Heart right ventricle (tissue), 16 donors: ENCODE measurements at regions not wholly inside any gene's neighbourhood (a gene's known extent, or its start where the extent isn't known, plus 50 kb on each side); places are given as distances from the start of the nearest gene placed in this dataset.

Experiments used
- ATAC-seq, 8 donors: fragments of 200-7000 bp; cut with Tn5 transposase; one replicate each; pipeline ENCODE4 v1.9.1; 2020; ENCODE audit warnings: mild to moderate bottlenecking in 8 of 8, moderate library complexity in 8 of 8, moderate number of reproducible peaks in 1 of 8
- DNase-seq, 2 donors: peaks; one replicate each; pipeline ENCODE4 v3.0.0-alpha.2; 2020
- H3K27ac ChIP-seq, 10 donors: fragments of 200-600 bp; sonication (generic) in 2 of 10; one replicate each; pipeline versions ENCODE4 v1.5.0 to v1.8.0; 2020 to 2022; ENCODE audit warnings: mild to moderate bottlenecking in 3 of 10
- H3K27me3 ChIP-seq, 7 donors: fragments of 200-600 bp; one replicate each; pipeline ENCODE4 v1.8.0; 2021 to 2022; ENCODE audit warnings: mild to moderate bottlenecking in 2 of 7
- H3K36me3 ChIP-seq, 9 donors: fragments of 200-600 bp; sonication (generic) in 1 of 9; one replicate each; pipeline versions ENCODE4 v1.5.0 to v1.8.0; 2020 to 2022; ENCODE audit warnings: mild to moderate bottlenecking in 2 of 9
- H3K4me1 ChIP-seq, 9 donors: fragments of 200-600 bp; sonication (generic) in 1 of 9; one replicate each; pipeline versions ENCODE4 v1.5.0 to v1.8.0; 2020 to 2022; ENCODE audit warnings: mild to moderate bottlenecking in 4 of 9
- H3K4me3 ChIP-seq, 10 donors: fragments of 200-600 bp; sonication (generic) in 2 of 10; one replicate each; pipeline versions ENCODE4 v1.5.0 to v1.8.0; 2020 to 2022; ENCODE audit warnings: mild to moderate bottlenecking in 7 of 10, moderate library complexity in 2 of 10
- H3K9me3 ChIP-seq, 11 donors: fragments of 200-600 bp in 10 of 11; sonication (generic) in 2 of 11; one replicate each; pipeline versions ENCODE4 v1.5.0 to v1.8.0; 2013 to 2022; ENCODE audit warnings: mild to moderate bottlenecking in 2 of 11, control low read depth in 1 of 11, moderate library complexity in 1 of 11
- CTCF ChIP-seq, 9 donors: fragments of 200-600 bp; sonication (generic) in 2 of 9; IDR thresholded peaks; one replicate each; pipeline versions ENCODE4 v1.5.0 to v1.8.0; 2021 to 2022; ENCODE audit warnings: antibody characterized with exemption in 9 of 9, mild to moderate bottlenecking in 5 of 9, moderate library complexity in 1 of 9
- WGBS, 2 donors: extraction: QIAGEN DNeasy Blood & Tissue Kit; methylation state at CpG; one replicate each; pipeline ENCODE4 v1.1.7; 2013; ENCODE audit warnings: inconsistent platforms in 1 of 2; 5-methylcytosine and 5-hydroxymethylcytosine counted together
- intact Hi-C, 10 donors: fragments of 100-400 bp; cut with DNase I; formaldehyde crosslinking; loops; one replicate each; pipeline versions ENCODE4 v1.11.1 to v1.14.2; 2022
- donor health status: Arrhythmogenic right ventricular cardiomyopathy.
- donor health status: ischemic (EF 13 %, LVEDD 7.1; RV severe dilation, severe dysfunction).
- donor health status: healthy with polysubstance abuse.
- donor health status: DM: no; HTN: yes; CAD: no.
- donor health status: DM: no; HTN: no; CAD: no.
- donor health status: ischemic (EF 25% LVEDD 6.9; RV normal size, moderate dysfunction).
- donor health status: ischemic (EF 25% LVEDD 5.7; RV mildly dilated, moderate dysfunction).
- donor health status: healthy.
- donor health status: DM: yes; HTN: yes; CAD: no.
- donor health status: Ischemic cardiomyopathy.
- donor health status: ischemic (EF 35%, LVEDD 5.7; RV mildly dilated, moderate dysfunction).
- donor health status: nonischemic (EF 11% LVEDD 7.7; RV severe dilation, severe dysfunction).
- donor health status: DM: yes; HTN: yes; CAD: no.
- donor health status: PGD.
- donor health status: ischemic (EF 29% LVEDD 5.4; RV normal size, mild dysfunction).
- donor health status: nonischemic (EF 23%, LVEDD 6.1; RV moderate dilation, normal function).

DNA sequence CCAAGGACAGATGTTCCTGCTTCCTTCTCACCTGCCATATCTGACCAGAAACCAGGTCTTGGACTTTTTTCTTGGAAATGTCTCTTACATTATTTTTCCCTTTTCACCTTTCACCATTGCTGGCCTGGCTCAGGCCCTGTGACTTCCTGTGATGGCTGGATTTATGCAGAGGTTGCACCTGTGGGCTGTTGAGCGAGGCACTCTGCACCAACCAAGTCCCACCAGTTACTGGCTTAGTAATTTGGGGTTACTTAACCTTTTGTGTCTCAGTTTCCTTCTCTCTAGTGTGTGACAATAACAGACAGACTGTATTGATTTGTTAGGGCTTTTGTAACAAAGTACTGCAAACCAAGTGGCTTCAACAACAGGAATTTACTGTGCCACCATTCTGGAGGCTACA, 110.0 kb downstream of the INSIG2 start:
- 86 to 93% methylated on average over 1 of the region's 1 CpG for WGBS, 2 donors
- Histone ChIP-seq H3K9me3 (no peaks in the 10 kb centered on the region), H3K36me3 (no peaks in the 10 kb centered on the region), H3K27ac (no peak overlapping the region), H3K4me3 (no peak overlapping the region), H3K4me1 (no peaks in the 10 kb centered on the region), H3K27me3 (peaks cover 0 to 23% (median 14%) of the 10 kb centered on the region in 7 donors)
- intact Hi-C loops = no loop called here
- no peak for TF ChIP-seq CTCF (IDR thresholded peaks at IDR 0.05)
- ATAC-seq (no peak), DNase-seq (no peak)

DNA sequence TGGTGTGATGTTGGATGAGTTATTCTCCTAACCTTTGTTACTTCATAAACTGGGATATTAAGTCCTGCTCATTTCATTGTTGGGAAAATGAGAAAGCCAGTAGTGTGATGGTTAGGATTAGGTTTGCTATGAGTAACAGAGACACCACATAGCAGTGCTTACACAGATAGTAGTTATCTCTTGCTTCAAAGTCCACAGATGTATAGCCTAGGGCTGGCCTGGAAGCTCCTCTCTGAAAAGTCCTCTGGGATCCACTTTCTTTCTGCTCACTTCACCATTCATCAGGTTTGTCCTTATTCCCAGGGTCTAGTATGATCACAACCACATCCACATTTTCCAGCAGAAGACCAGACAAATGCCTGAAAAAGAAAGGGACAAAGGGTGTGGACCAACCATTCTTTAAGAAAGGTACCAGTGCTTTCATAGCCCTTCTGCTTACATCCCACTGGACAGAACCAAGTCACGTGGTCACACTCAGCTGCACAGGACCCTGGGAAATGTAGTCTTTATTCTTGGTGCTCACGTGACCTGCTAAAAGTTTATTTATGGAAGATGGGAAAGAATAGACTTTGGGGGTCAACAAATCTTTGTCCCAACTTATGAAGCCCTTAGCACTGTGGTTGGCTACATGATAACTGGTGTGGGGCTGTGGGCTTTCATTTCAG, 108.9 kb downstream of the INSIG2 start:
- H3K4me1 ChIP-seq = no peaks in the 10 kb centered on the region
- no peak overlapping the region for H3K4me3 ChIP-seq
- DNase-seq = no peak
- intact Hi-C loops = no loop called here
- H3K27me3 ChIP-seq = peaks cover 0 to 14% (median 11%) of the 10 kb centered on the region in 7 donors
- no peak for ATAC-seq
- H3K27ac ChIP-seq = no peak overlapping the region
- no peaks in the 10 kb centered on the region for H3K9me3 ChIP-seq
- H3K36me3 ChIP-seq = no peaks in the 10 kb centered on the region
- TF ChIP-seq CTCF (IDR thresholded peaks at IDR 0.05) = no peak
- 34 to 42% methylated on average over 2 of the region's 2 CpGs for WGBS, 2 donors

DNA sequence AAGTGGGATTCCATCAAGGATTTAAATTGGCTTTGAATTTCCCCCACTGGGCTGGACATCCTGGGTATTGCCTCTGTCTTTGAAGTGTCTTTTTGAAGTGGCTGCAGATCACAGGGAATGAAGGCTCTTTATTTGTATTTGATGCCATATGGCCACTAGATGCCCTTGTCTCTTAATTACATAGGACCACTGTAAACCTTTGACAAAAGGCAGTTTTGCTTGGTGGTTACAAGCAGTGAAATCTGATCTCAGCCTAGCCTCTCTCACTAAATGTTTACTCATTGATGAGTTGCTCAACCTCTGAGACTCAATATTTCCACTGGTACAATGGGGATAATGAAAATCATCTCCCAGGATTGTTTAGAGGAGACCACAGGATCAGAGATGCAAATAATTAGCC, 102.2 kb downstream of the INSIG2 start:
- H3K27ac ChIP-seq = no peak overlapping the region
- DNase-seq = no peak
- no peaks in the 10 kb centered on the region for H3K36me3 ChIP-seq
- H3K27me3 ChIP-seq = peaks cover 0 to 5% (median 0%) of the 10 kb centered on the region in 7 donors
- H3K4me1 ChIP-seq = peaks cover 0 to 10% (median 2%) of the 10 kb centered on the region in 9 donors
- intact Hi-C loops = no loop called here
- TF ChIP-seq CTCF (IDR thresholded peaks at IDR 0.05) = no peak
- no peaks in the 10 kb centered on the region for H3K9me3 ChIP-seq
- H3K4me3 ChIP-seq = no peak overlapping the region
- ATAC-seq = no peak

- ATAC-seq (no peak), DNase-seq (no peak)
- Histone ChIP-seq H3K9me3 (no peaks in the 10 kb centered on the region), H3K4me3 (peak overlapping the region in 9 of 10 donors; percentile 45 to 93 (median 59)), H3K27me3 (peaks cover 0 to 15% (median 8%) of the 10 kb centered on the region in 7 donors), H3K27ac (peak overlapping the region in 9 of 10 donors; percentile 22 to 77 (median 65)), H3K36me3 (no peaks in the 10 kb centered on the region), H3K4me1 (peaks cover 0 to 14% (median 8%) of the 10 kb centered on the region in 9 donors)
- 80 to 90% methylated on average over 5 of the region's 5 CpGs for WGBS, 2 donors
- intact Hi-C loops = loop anchor here in 2 of 10 donors (10.0 kb wide), 2 partner anchors 102 to 142 kb away; partner anchors contain the start of gene INSIG2 (in 1 of the 2)
- TF ChIP-seq CTCF (IDR thresholded peaks at IDR 0.05) = no peak
Observed at GRCh38 chr2:118186858-118187254, 98.6 kb downstream of the INSIG2 start.
